HG02678 (cell line): ENCODE measurements at regions not wholly inside any gene's neighbourhood (a gene's known extent, or its start where the extent isn't known, plus 50 kb on each side); places are given as distances from the start of the nearest gene placed in this dataset.
"Not testable (repeated sequence)": the region's sequence is repeated elsewhere in the genome, so short reads cannot be mapped to it uniquely, and the experiment has no call there.

ENCODE experiments used
- ATAC-seq: cut with Tn5 transposase; IDR thresholded peaks from one replicate; pipeline ENCODE4 v1.9.1; 2021; ENCODE audit warnings: mild to moderate bottlenecking, moderate library complexity; ENCODE audit not compliant: unreplicated experiment

- not testable (repeated sequence) for ATAC-seq
Observed at GRCh38 chr20:30295396-30295795, 962.1 kb upstream of the DEFB115 start.

- ATAC-seq = not testable (repeated sequence)
Observed at GRCh38 chr20:30295967-30296366, 961.5 kb upstream of the DEFB115 start.

DNA sequence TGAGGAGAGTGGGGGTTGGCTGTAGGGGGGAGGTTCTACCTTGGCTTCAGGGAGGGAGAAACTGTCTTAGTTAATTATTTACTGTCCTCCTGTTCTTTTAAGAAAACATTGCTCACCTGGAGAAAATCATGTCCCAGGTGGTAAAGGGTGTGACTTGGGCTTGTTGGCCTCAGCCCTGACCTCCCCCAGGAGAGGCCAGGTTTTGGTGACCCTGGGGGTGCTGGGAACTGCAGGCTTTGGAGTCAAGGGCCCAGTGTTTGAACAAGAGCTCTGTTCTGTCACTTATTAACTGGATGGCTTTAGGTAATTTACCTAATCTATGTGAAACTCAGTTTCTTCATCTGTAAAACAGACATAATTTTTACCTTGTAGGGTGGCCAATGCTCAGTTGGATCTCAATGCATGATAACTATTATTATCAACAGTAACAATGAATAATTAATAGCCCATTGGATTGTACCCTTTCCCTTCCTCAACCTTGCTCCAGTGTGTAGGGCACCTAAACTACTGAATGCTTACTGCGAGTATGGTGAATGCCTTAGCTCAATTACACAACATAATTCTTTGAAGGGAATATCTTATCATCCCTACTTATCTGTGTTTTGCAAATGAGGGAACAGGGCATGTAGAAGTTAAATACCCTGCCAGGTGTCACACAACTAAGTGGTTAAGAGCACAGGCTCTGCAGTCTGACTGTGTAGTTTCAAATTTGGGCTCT lies 959.4 kb upstream of the DEFB115 start:
- not testable (repeated sequence) for ATAC-seq

DNA sequence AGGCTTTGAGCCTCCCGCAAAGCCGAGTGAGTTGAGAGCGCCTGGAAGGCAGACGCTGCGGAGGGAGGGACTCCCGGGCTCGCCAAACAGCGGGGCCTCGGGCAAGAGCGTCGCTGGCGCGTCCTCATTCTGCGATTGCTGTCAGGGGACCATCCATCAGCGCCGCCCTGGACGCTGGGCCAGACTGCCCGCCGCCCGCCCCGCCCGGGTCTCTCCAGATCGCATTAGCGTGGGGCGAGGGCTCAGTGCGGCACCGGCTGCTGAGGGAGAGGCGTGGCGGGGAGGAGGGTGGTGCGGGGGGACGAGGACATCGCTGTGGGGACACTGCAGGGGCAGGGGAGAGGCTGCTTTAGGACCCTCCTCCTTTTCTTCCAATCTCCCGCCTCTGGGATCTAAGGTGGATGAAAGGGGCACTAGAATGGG lies 957.2 kb upstream of the DEFB115 start:
- ATAC-seq = not testable (repeated sequence)

DNA sequence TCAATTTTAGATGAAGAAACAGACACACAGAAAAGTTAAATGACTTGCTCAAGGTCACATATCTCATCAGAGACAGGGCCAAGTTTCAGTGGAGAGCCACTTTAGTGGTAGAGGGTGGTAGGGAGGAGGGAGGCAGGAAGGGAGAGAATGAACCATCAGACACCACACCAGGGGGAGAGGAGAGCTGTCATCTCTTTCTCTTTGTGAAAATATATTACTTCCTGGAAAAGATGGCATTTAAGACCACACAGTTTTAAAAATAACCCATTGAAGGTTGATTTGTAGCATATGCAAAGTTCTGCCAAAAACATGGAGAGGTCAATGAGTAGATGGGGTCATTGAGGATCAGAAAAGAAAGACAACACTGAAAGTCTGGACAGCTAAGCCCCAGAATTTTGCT lies 954.7 kb upstream of the DEFB115 start:
- not testable (repeated sequence) for ATAC-seq

DNA sequence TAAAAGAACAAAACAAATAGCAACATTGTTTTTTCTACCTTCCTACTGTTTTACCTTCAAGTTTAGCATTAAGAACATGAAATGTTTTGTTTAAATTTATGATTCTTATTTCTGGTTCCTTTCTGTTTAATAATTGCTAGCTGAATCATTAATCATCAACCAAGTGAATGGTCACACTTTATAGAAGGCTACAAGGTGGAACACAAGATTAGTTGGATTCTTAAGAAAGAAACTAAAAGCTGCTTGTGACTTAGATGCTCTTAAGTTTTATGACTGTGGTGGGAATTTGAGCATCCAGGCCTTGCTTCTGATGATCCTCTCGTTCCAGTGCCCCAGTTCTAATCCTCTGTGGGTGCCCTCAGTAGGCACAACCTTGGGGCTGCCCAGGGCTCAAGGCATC lies 947.5 kb upstream of the DEFB115 start:
- not testable (repeated sequence) for ATAC-seq

DNA sequence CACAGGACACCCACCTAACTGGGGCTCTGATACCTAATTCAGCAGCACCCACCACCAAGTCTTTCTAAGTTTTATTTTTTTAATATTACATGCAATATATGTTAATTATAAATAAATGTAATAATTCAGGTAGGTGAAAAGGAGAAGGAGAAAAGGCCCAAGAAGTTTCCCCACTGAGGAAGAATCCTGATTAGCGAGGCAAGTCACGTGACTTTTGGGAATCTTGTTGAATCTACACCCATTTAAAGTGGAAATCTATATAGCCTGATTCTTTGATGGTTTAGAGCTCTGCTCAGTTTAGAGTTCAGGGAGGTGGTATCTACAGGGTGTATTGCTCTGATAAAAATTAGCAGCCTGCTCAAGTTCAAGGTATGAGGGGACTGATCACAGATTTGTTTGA lies 947.1 kb upstream of the DEFB115 start:
- not testable (repeated sequence) for ATAC-seq

DNA sequence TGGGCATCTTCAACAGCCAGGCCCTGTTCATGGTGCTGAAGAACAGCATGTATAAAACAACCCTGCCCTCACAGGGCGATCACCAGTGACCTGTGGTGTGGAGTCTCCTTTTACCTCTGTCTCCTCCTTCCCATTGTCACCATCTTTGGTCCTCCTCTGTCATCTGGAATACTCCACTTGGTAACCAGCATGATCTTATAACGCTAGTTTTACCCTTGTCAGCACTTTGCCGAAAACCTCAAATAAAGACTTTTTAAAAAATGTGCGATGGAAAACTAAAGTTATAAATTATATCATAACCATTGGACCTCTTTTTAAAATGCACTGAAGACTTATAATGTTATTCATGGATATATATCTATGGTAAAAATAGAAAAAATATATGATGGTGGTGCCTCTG lies 945.2 kb upstream of the DEFB115 start:
- ATAC-seq = not testable (repeated sequence)

- not testable (repeated sequence) for ATAC-seq
Observed at GRCh38 chr20:30313660-30314059, 943.8 kb upstream of the DEFB115 start.

- ATAC-seq = not testable (repeated sequence)
Observed at GRCh38 chr20:30316063-30316462, 941.4 kb upstream of the DEFB115 start.

DNA sequence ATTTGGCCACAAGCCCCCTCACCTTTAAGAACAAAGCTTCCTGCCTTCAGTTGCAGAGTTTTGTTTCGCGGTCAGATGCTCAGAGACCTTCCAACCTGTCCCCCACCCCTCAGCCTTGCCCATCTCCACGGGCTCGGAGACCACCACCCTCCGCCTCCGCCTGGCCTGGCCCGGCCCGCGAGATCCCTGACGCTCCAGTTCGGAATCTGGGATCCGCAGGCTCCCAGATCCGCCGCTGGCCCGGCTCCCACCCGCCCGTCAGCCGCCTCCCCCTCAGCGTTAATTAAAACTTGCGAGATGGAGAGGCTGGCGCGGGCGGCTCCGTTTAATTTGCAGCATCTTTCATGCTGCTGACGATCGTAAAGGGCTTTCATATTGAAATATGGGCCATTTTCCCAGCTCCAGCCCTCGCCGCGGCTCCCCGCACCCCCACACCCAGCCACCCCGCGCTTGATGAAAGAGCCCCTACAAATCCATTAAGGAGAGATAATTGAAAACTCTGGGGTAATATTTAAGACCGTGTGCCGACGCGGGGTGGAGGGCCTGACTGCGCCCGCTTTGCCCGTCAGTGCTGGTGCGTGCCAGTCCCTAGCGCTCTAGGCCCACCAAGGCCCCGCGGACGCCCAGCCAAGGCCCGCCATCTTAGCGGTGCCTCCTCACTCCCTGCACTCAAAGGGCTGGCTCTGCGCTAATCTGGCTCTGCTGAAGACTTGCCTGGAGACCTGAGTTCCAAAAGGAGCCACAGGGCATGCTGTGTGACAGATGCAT lies 940.7 kb upstream of the DEFB115 start:
- not testable (repeated sequence) for ATAC-seq

DNA sequence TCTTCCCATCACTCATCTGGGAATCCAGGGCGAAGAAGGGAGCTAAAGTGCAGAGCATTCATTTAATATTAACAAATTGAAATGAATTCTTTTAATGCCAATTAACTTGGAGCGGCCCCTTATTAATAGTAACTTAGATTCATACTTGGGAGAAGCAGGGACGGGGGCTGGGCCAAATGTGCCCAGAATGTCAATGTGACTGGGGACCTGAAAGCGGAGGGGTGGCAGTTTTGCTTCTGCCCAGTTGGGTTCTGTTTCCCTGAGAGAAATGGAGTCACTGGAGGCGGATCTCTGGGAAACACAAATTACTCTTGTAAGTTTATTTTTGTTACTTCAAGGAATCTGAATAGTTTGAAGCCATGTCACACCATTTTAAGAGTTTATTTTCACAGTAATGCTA lies 923.7 kb upstream of the DEFB115 start:
- ATAC-seq = not testable (repeated sequence)

DNA sequence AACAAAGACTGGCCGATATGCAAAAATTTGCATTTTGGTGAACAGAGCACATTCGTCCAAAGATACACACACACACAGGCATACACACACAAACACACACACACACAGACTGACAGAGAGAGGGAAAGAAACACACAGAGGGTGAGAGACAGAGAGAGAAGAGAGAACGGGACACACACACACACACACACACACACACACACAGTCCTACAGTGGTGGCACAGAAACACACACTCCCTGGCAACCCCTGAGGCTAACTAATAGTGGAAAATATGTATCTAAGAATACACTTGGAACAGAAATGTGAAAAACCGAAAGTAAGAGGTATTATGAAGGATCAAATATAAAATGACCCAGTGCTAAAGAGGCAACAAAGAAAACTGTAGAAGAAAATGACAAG lies 919.9 kb upstream of the DEFB115 start:
- ATAC-seq = not testable (repeated sequence)

- not testable (repeated sequence) for ATAC-seq
Observed at GRCh38 chr20:30348932-30349331, 908.5 kb upstream of the DEFB115 start.

DNA sequence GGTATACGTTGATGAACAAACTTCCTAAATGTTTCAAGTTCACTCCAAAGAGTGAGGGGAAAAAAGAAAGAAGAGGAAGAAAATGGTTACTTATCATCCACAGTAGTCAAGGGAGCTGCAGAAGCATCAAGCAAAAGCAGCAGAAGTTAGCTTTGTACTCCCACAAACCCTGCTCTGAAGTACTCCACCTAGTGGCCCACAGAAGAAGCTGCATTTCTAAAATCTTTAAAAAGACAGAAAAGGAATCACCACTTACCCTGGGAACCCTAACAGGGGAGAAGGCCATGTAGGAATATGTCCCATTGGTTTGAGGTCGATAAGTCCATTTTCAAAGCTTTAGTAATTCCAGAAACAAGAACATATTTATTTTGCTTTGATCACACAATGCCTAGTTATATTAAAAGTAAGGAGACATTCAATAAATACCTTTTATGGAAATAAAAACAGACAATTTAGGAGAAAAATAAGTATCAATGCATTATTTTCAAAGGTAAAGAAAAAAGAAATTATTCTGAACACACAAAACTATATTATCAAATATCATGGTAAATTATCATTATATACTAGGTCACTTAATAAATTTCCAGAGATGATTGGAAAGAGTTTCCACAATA lies 900.5 kb upstream of the DEFB115 start:
- not testable (repeated sequence) for ATAC-seq

GRCh38 chr20:30361756-30362155 lies 895.7 kb upstream of the DEFB115 start:
- not testable (repeated sequence) for ATAC-seq

DNA sequence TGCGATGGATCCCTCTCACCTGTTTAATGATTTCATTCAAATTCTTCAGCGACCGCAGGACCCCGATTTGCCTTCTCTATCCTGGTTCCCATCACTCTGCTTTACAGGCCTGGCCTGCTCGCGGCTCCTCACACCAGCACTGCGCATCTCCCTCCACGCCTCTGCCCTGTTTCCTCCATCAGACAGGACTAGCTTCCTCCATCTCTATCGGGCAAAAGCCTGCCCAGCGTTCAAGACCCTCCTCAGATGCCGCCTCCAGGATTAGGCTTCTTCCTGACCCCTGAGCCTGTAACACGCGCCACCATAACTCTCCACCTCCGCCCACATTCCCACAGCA lies 881.1 kb upstream of the DEFB115 start:
- ATAC-seq = not testable (repeated sequence)

GRCh38 chr20:30376767-30377658 lies 880.5 kb upstream of the DEFB115 start:
- ATAC-seq = peak; percentile 45

DNA sequence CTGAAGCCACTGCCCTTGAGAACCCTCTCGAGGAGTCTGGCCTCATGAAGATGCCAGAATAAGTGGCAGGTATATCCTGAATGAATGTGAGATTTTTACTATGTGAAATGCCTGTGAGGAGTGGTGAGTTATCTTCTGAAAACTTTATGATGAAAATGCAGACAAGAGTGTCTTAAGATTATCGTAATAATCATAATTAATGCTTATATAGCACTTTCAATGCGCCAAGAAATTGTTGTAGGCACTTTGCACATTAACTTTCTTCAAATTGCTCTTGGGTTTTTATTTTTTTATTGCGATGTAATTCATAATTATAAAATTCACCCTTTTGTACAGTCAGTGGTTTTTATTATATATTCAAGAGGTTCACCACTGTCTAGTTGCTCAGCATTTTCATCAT lies 879.1 kb upstream of the DEFB115 start:
- ATAC-seq = not testable (repeated sequence)

GRCh38 chr20:30378721-30379120 lies 878.7 kb upstream of the DEFB115 start:
- not testable (repeated sequence) for ATAC-seq

DNA sequence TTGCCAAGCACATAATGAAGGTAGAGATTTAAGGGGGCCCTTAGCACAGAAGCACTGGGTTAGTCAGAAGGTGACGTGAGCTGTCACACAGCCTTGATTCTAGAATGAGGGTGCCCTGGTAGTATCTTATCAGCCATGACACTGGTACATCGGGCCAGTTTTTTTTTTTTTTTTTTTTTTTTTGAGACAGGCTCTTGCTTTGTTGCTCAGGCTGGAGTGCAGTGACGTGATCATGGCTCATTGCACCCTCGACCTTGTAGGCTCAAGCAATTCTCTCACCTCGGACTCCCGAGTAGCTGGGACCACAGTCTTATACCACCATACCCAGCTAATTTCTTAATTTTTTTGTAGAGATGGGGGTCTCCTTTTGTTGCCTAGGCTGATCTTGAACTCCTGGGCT lies 872.6 kb upstream of the DEFB115 start:
- not testable (repeated sequence) for ATAC-seq
